IMR-90 (cell line): ENCODE measurements at regions not wholly inside any gene's neighbourhood (a gene's known extent, or its start where the extent isn't known, plus 50 kb on each side); places are given as distances from the start of the nearest gene placed in this dataset.

ENCODE experiments used
- ATAC-seq: fragments of 200-7000 bp; cut with Tn5 transposase; 2 replicates; pipeline ENCODE4 v1.9.1; 2020; ENCODE audit warnings: low read depth, mild to moderate bottlenecking, moderate library complexity
- BruUV-seq: library from RNA; stranded (reverse); fragments of 400-500 nt; replicated peaks from 2 replicates; lab custom pipeline; 2021; lab: Mats Ljungman, UMichigan
- CTCF ChIA-PET: fragments of 300-600 bp; formaldehyde crosslinking; extraction: SDS; loops from one replicate; lab custom pipeline; 2021; ENCODE audit warnings: antibody characterized with exemption; lab: Yijun Ruan, JAX
- POLR2A ChIA-PET: fragments of 300-600 bp; sonication (Branson Sonifier 250); formaldehyde crosslinking; loops from one replicate; lab custom pipeline; 2022; ENCODE audit warnings: antibody characterized with exemption; ENCODE audit not compliant: unreplicated experiment; lab: Charles Lee
- DNase-seq: peaks from one replicate; pipeline ENCODE4 v3.0.0; 2013
- H2AFZ ChIP-seq: replicated peaks from 2 replicates; pipeline ENCODE3; 2013; ENCODE audit warnings: low read length, mild to moderate bottlenecking; ENCODE audit not compliant: poor library complexity
- H2AK5ac ChIP-seq: 2 replicates; pipeline ENCODE4 v1.6.1; 2013; ENCODE audit warnings: low read depth, low read length, inconsistent platforms
- H2AK9ac ChIP-seq: replicated peaks from 2 replicates; pipeline ENCODE3; 2013; ENCODE audit warnings: mild to moderate bottlenecking, low read depth, low read length, moderate library complexity; ENCODE audit not compliant: poor library complexity
- H2BK120ac ChIP-seq: 2 replicates; pipeline ENCODE4 v1.6.1; 2013; ENCODE audit warnings: low read depth, low read length, inconsistent platforms
- H2BK15ac ChIP-seq: 3 replicates; pipeline ENCODE4 v1.6.1; 2013; ENCODE audit warnings: low read depth, low read length, inconsistent platforms
- H2BK20ac ChIP-seq: 2 replicates; pipeline ENCODE4 v1.6.1; 2013; ENCODE audit warnings: low read depth, mild to moderate bottlenecking, inconsistent platforms, low read length, moderate library complexity
- H2BK5ac ChIP-seq: 2 replicates; pipeline ENCODE4 v1.6.1; 2013; ENCODE audit warnings: mild to moderate bottlenecking, low read depth, low read length, inconsistent platforms; ENCODE audit not compliant: poor library complexity, severe bottlenecking
- H3K14ac ChIP-seq: replicated peaks from 2 replicates; pipeline ENCODE4 v1.6.1; 2013; ENCODE audit warnings: low read depth, low read length, inconsistent platforms
- H3K18ac ChIP-seq: 2 replicates; pipeline ENCODE4 v1.6.1; 2013; ENCODE audit warnings: low read depth, low read length, control low read depth
- H3K23ac ChIP-seq: 2 replicates; pipeline ENCODE4 v1.6.1; 2013; ENCODE audit warnings: low read depth, low read length, inconsistent platforms
- H3K27ac ChIP-seq: 2 replicates; pipeline ENCODE4 v1.5.1; 2013; ENCODE audit warnings: mild to moderate bottlenecking, control low read depth, low read length; ENCODE audit not compliant: insufficient read depth
- H3K27me3 ChIP-seq: 2 replicates; pipeline ENCODE4 v1.6.1; 2013; ENCODE audit warnings: low read length; ENCODE audit not compliant: control insufficient read depth, insufficient read depth
- H3K36me3 ChIP-seq: 2 replicates; pipeline ENCODE4 v1.6.1; 2013; ENCODE audit warnings: low read length, mixed read lengths; ENCODE audit not compliant: control insufficient read depth, insufficient read depth
- H3K4ac ChIP-seq: 2 replicates; pipeline ENCODE4 v1.6.1; 2013; ENCODE audit warnings: low read depth, low read length, inconsistent platforms
- H3K4me1 ChIP-seq: 2 replicates; pipeline ENCODE4 v1.6.1; 2013; ENCODE audit warnings: low read length, mixed read lengths; ENCODE audit not compliant: control insufficient read depth, insufficient read depth
- H3K4me2 ChIP-seq: 2 replicates; pipeline ENCODE4 v1.6.1; 2013; ENCODE audit warnings: low read depth, mild to moderate bottlenecking, control low read depth, low read length, moderate library complexity
- H3K4me3 ChIP-seq: 2 replicates; pipeline ENCODE4 v1.5.1; 2013; ENCODE audit warnings: low read depth, mild to moderate bottlenecking, control low read depth, low read length, moderate library complexity; ENCODE audit not compliant: insufficient read depth
- H3K56ac ChIP-seq: 2 replicates; pipeline ENCODE4 v1.6.1; 2013; ENCODE audit warnings: low read length, inconsistent platforms; ENCODE audit not compliant: insufficient read depth; ENCODE audit errors: extremely low read depth
- H3K79me1 ChIP-seq, 2 experiments: 2 replicates each; pipeline ENCODE4 v1.6.1; 2013; ENCODE audit warnings: low read length in 2 of 2, inconsistent platforms in 1 of 2, low read depth in 1 of 2
- H3K9ac ChIP-seq: 2 replicates; pipeline ENCODE4 v1.6.1; 2013; ENCODE audit warnings: low read depth, low read length, control low read depth
- H3K9me1 ChIP-seq: 2 replicates; pipeline ENCODE4 v1.6.1; 2013; ENCODE audit warnings: low read length, inconsistent platforms; ENCODE audit not compliant: insufficient read depth
- H3K9me3 ChIP-seq: 2 replicates; pipeline ENCODE4 v1.6.1; 2013; ENCODE audit warnings: low read length; ENCODE audit not compliant: control insufficient read depth, insufficient read depth
- H4K20me1 ChIP-seq: 2 replicates; pipeline ENCODE4 v1.6.1; 2013; ENCODE audit warnings: low read length, inconsistent platforms; ENCODE audit not compliant: insufficient read depth
- H4K5ac ChIP-seq: 2 replicates; pipeline ENCODE4 v1.6.1; 2013; ENCODE audit warnings: mild to moderate bottlenecking, low read depth, low read length, control low read depth
- H4K8ac ChIP-seq, 2 experiments: 2 replicates each; pipeline ENCODE4 v1.6.1; 2013; ENCODE audit warnings: low read depth in 2 of 2, low read length in 2 of 2, control low read depth in 1 of 2, inconsistent platforms in 1 of 2
- H4K91ac ChIP-seq: 2 replicates; pipeline ENCODE4 v1.6.1; 2013; ENCODE audit warnings: low read depth, low read length, inconsistent platforms; ENCODE audit not compliant: insufficient read depth
- BHLHE40 ChIP-seq: fragments of 150-350 bp; IDR thresholded peaks from 2 replicates; pipeline ENCODE4 v1.6.1; 2016; ENCODE audit warnings: mild to moderate bottlenecking, low read depth, low read length
- CEBPB ChIP-seq: IDR thresholded peaks from 2 replicates; pipeline ENCODE4 v1.6.1; 2012; ENCODE audit warnings: low read depth, low read length, improper control_type of control experiment
- CHD1 ChIP-seq: IDR thresholded peaks from 2 replicates; pipeline ENCODE4 v1.6.1; 2012; ENCODE audit warnings: low read depth, low read length, improper control_type of control experiment
- CTCF ChIP-seq: conservative IDR thresholded peaks from 2 replicates; pipeline ENCODE4 v1.5.1; 2012; ENCODE audit warnings: mild to moderate bottlenecking, low read depth, low read length, improper control_type of control experiment
- ELK1 ChIP-seq: fragments of 150-350 bp; IDR thresholded peaks from 2 replicates; pipeline ENCODE4 v1.6.1; 2016; ENCODE audit warnings: low read depth, mild to moderate bottlenecking, low read length, moderate library complexity, borderline replicate concordance
- FOS ChIP-seq: fragments of 150-350 bp; IDR thresholded peaks from 2 replicates; pipeline ENCODE4 v1.6.1; 2016; ENCODE audit warnings: low read depth, low read length
- MAFK ChIP-seq: IDR thresholded peaks from 2 replicates; pipeline ENCODE4 v1.6.1; 2012; ENCODE audit warnings: low read depth, low read length, improper control_type of control experiment
- MAZ ChIP-seq: IDR thresholded peaks from 2 replicates; pipeline ENCODE4 v1.6.1; 2012; ENCODE audit warnings: low read depth, mild to moderate bottlenecking, low read length, improper control_type of control experiment, moderate library complexity, borderline replicate concordance
- MXI1 ChIP-seq: IDR thresholded peaks from 2 replicates; pipeline ENCODE4 v1.6.1; 2012; ENCODE audit warnings: low read depth, mild to moderate bottlenecking, low read length, moderate library complexity, borderline replicate concordance
- NFE2L2 ChIP-seq: fragments of 150-350 bp; IDR thresholded peaks from 2 replicates; pipeline ENCODE4 v1.6.1; 2016; ENCODE audit warnings: low read depth, mild to moderate bottlenecking, low read length
- POLR2A ChIP-seq: IDR thresholded peaks from 2 replicates; pipeline ENCODE4 v1.6.1; 2012; ENCODE audit warnings: mild to moderate bottlenecking, low read depth, low read length
- RAD21 ChIP-seq: IDR thresholded peaks from 2 replicates; pipeline ENCODE4 v1.6.1; 2012; ENCODE audit warnings: low read length, improper control_type of control experiment
- RCOR1 ChIP-seq: IDR thresholded peaks from 2 replicates; pipeline ENCODE4 v1.6.1; 2012; ENCODE audit warnings: mild to moderate bottlenecking, low read length, improper control_type of control experiment; ENCODE audit not compliant: insufficient replicate concordance
- RFX5 ChIP-seq: IDR thresholded peaks from 2 replicates; pipeline ENCODE4 v1.8.0; 2012; ENCODE audit warnings: low read depth, mild to moderate bottlenecking, low read length, moderate library complexity
- SMC3 ChIP-seq: fragments of 150-350 bp; IDR thresholded peaks from 2 replicates; pipeline ENCODE4 v1.6.1; 2016; ENCODE audit warnings: low read depth, mild to moderate bottlenecking, antibody characterized with exemption, low read length, moderate library complexity
- USF2 ChIP-seq: fragments of 150-350 bp; IDR thresholded peaks from 2 replicates; pipeline ENCODE4 v1.6.1; 2017; ENCODE audit warnings: mild to moderate bottlenecking, antibody characterized with exemption, low read length, low read depth
- WGBS, 2 experiments: methylation state at CpG; one replicate each; pipeline versions ENCODE4 v1.1.5 to v1.1.7; 2013; ENCODE audit warnings: missing lambda C conversion rate in 2 of 2; ENCODE audit not compliant: insufficient read length in 1 of 2; ENCODE audit errors: extremely low coverage in 2 of 2; 5-methylcytosine and 5-hydroxymethylcytosine counted together
- dilution Hi-C: fragments of 300-500 bp; cut with HindIII; formaldehyde crosslinking; loops from one replicate; pipeline ENCODE4 v1.14.3; 2018; ENCODE audit warnings: low sequenced_read_pairs; ENCODE audit not compliant: unreplicated experiment
- in situ Hi-C: fragments of 300-500 bp; cut with MboI; formaldehyde crosslinking; loops from 3 replicates; pipeline ENCODE4 v1.14.3; 2019; ENCODE audit warnings: low sequenced_read_pairs, inconsistent platforms, mixed read lengths
- intact Hi-C: fragments of 100-400 bp; cut with micrococcal nuclease; formaldehyde crosslinking; loops from 2 replicates; pipeline ENCODE4 v1.10.0; 2022

GRCh38 chr13:40498461-40498860 is 168.0 kb downstream of the FOXO1 start:
- ATAC-seq = no peak
- H4K5ac ChIP-seq = no peak overlapping the region
- DNase-seq = no peak
- H3K14ac ChIP-seq = no peak overlapping the region
- dilution Hi-C loops (no loop called here), in situ Hi-C loops (no loop called here), intact Hi-C loops (no loop called here)
- H3K56ac ChIP-seq = no peak overlapping the region
- no peak overlapping the region for H3K27ac ChIP-seq
- H3K23ac ChIP-seq = no peak overlapping the region
- no peak for TF ChIP-seq BHLHE40
- TF ChIP-seq RCOR1 = no peak
- no peak for TF ChIP-seq CEBPB
- no peak for TF ChIP-seq CTCF
- TF ChIP-seq RAD21 = no peak
- no peak for TF ChIP-seq POLR2A
- no peak for TF ChIP-seq USF2
- no peak for TF ChIP-seq NFE2L2
- no peak for TF ChIP-seq ELK1
- no peak for TF ChIP-seq SMC3
- TF ChIP-seq CHD1 = no peak
- no peak for TF ChIP-seq RFX5
- TF ChIP-seq MAFK = no peak
- no peak for TF ChIP-seq FOS
- TF ChIP-seq MXI1 = no peak
- TF ChIP-seq MAZ = no peak
- H3K79me1 ChIP-seq = no peaks in the 10 kb centered on the region
- no peaks in the 10 kb centered on the region; the same call in 1 of the 2 replicates for H3K27me3 ChIP-seq
- no peak overlapping the region for H2BK20ac ChIP-seq
- no peak overlapping the region for H4K8ac ChIP-seq
- H4K91ac ChIP-seq = no peak overlapping the region
- no peak overlapping the region for H2AK5ac ChIP-seq
- H2BK120ac ChIP-seq = no peak overlapping the region
- H3K9me3 ChIP-seq = 0 out of 2 replicates have a peak, but pooled peaks cover 2% of the 10 kb centered on the region
- H3K4me1 ChIP-seq = no peaks in the 10 kb centered on the region
- no peak overlapping the region for H3K9ac ChIP-seq
- no TSS peak for BruUV-seq
- H4K20me1 ChIP-seq = no peaks in the 10 kb centered on the region
- no peaks in the 10 kb centered on the region for H3K9me1 ChIP-seq
- no peak overlapping the region for H2AFZ ChIP-seq
- no peak overlapping the region for H3K4me2 ChIP-seq
- no peak overlapping the region for H2BK5ac ChIP-seq
- ChIA-PET CTCF (no interaction called here), POLR2A (interaction anchor here (0.6 kb wide), 1 partner anchor 24 kb away, joined by 3 read pairs; no protein-coding TSS in a partner anchor)
- H3K36me3 ChIP-seq = no peaks in the 10 kb centered on the region
- no peak overlapping the region for H3K4ac ChIP-seq
- 100% methylated on average over 1 of the region's 4 CpGs; no CpG with 5 or more reads in 1 of the 2 experiments for WGBS, 2 experiments
- H2BK15ac ChIP-seq = no peak overlapping the region
- no peak overlapping the region for H3K4me3 ChIP-seq
- no peak overlapping the region for H2AK9ac ChIP-seq
- no peak overlapping the region for H3K18ac ChIP-seq
